ENCODE measurements at regions not wholly inside any gene's neighbourhood (a gene's known extent, or its start where the extent isn't known, plus 50 kb on each side); places are given as distances from the start of the nearest gene placed in this dataset.

DNA sequence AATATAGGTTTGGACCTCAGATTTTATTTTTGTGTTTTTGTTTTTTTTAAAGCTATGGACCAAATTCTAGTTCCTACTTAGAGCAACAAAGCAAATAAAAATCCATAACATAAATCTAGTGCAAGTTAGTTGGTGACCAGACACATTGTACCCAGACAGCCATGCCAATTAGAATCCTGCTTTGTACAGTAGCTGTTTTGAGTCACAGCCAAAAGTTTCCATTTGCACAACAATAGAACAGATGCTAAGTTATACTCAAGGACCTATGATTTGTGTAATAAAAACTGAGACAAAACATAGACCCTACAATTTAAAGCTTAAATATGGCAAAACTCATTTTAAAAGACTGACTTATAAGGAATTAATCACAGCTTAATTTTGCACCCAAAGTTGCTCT lies 513.1 kb upstream of the CBLB start (continued):
- TF ChIP-seq, protein P1, sequence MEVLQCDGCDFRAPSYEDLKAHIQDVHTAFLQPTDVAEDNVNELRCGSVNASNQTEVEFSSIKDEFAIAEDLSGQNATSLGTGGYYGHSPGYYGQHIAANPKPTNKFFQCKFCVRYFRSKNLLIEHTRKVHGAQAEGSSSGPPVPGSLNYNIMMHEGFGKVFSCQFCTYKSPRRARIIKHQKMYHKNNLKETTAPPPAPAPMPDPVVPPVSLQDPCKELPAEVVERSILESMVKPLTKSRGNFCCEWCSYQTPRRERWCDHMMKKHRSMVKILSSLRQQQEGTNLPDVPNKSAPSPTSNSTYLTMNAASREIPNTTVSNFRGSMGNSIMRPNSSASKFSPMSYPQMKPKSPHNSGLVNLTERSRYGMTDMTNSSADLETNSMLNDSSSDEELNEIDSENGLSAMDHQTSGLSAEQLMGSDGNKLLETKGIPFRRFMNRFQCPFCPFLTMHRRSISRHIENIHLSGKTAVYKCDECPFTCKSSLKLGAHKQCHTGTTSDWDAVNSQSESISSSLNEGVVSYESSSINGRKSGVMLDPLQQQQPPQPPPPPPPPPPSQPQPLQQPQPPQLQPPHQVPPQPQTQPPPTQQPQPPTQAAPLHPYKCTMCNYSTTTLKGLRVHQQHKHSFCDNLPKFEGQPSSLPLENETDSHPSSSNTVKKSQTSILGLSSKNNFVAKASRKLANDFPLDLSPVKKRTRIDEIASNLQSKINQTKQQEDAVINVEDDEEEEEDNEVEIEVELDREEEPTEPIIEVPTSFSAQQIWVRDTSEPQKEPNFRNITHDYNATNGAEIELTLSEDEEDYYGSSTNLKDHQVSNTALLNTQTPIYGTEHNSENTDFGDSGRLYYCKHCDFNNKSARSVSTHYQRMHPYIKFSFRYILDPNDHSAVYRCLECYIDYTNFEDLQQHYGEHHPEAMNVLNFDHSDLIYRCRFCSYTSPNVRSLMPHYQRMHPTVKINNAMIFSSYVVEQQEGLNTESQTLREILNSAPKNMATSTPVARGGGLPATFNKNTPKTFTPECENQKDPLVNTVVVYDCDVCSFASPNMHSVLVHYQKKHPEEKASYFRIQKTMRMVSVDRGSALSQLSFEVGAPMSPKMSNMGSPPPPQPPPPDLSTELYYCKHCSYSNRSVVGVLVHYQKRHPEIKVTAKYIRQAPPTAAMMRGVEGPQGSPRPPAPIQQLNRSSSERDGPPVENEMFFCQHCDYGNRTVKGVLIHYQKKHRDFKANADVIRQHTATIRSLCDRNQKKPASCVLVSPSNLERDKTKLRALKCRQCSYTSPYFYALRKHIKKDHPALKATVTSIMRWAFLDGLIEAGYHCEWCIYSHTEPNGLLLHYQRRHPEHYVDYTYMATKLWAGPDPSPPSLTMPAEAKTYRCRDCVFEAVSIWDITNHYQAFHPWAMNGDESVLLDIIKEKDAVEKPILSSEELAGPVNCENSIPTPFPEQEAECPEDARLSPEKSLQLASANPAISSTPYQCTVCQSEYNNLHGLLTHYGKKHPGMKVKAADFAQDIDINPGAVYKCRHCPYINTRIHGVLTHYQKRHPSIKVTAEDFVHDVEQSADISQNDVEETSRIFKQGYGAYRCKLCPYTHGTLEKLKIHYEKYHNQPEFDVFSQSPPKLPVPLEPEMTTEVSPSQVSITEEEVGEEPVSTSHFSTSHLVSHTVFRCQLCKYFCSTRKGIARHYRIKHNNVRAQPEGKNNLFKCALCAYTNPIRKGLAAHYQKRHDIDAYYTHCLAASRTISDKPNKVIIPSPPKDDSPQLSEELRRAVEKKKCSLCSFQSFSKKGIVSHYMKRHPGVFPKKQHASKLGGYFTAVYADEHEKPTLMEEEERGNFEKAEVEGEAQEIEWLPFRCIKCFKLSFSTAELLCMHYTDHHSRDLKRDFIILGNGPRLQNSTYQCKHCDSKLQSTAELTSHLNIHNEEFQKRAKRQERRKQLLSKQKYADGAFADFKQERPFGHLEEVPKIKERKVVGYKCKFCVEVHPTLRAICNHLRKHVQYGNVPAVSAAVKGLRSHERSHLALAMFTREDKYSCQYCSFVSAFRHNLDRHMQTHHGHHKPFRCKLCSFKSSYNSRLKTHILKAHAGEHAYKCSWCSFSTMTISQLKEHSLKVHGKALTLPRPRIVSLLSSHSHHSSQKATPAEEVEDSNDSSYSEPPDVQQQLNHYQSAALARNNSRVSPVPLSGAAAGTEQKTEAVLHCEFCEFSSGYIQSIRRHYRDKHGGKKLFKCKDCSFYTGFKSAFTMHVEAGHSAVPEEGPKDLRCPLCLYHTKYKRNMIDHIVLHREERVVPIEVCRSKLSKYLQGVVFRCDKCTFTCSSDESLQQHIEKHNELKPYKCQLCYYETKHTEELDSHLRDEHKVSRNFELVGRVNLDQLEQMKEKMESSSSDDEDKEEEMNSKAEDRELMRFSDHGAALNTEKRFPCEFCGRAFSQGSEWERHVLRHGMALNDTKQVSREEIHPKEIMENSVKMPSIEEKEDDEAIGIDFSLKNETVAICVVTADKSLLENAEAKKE (CRISPR knock-in tag; IDR thresholded peaks at IDR 0.05): no peak
- no peak for TF ChIP-seq EZH2phosphoT487 (IDR thresholded peaks at IDR 0.05; ENCODE audit: unreplicated experiment)

DNA sequence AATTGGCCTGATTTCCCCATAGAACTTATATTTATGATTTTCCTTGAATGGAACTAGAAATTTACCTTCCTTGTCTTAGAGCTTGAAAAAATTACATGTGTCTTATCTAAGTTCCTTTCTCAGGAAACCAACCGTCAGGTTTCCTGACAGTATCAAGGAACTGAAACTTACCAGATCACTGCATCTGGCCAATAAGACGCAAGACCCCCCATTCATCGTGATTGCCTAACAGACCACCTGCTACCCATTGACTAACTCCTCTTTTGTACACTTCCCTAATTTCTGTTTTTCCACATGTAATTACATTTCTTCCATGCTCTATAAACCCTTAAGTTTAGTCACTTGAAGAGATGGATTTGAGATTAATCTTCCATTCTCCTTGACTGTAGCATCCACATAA lies 517.2 kb upstream of the CBLB start:
- H3K27me3 Mint-ChIP-seq (ENCODE audit: insufficient read depth, low read depth, poor library complexity): peaks cover 4% of the 10 kb centered on the region
- H3K36me3 ChIP-seq (ENCODE audit: insufficient read depth): no peaks in the 10 kb centered on the region
- no peak for ATAC-seq
- no peak for TF ChIP-seq CREB1 (CRISPR knock-in tag; IDR thresholded peaks at IDR 0.05; ENCODE audit: low read depth)
- TF ChIP-seq JUNB (IDR thresholded peaks at IDR 0.05; ENCODE audit: unreplicated experiment): no peak
- TF ChIP-seq POLR2AphosphoS5 (IDR thresholded peaks at IDR 0.05; ENCODE audit: low read depth): no peak
- TF ChIP-seq, protein P2, sequence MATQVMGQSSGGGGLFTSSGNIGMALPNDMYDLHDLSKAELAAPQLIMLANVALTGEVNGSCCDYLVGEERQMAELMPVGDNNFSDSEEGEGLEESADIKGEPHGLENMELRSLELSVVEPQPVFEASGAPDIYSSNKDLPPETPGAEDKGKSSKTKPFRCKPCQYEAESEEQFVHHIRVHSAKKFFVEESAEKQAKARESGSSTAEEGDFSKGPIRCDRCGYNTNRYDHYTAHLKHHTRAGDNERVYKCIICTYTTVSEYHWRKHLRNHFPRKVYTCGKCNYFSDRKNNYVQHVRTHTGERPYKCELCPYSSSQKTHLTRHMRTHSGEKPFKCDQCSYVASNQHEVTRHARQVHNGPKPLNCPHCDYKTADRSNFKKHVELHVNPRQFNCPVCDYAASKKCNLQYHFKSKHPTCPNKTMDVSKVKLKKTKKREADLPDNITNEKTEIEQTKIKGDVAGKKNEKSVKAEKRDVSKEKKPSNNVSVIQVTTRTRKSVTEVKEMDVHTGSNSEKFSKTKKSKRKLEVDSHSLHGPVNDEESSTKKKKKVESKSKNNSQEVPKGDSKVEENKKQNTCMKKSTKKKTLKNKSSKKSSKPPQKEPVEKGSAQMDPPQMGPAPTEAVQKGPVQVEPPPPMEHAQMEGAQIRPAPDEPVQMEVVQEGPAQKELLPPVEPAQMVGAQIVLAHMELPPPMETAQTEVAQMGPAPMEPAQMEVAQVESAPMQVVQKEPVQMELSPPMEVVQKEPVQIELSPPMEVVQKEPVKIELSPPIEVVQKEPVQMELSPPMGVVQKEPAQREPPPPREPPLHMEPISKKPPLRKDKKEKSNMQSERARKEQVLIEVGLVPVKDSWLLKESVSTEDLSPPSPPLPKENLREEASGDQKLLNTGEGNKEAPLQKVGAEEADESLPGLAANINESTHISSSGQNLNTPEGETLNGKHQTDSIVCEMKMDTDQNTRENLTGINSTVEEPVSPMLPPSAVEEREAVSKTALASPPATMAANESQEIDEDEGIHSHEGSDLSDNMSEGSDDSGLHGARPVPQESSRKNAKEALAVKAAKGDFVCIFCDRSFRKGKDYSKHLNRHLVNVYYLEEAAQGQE (IDR thresholded peaks at IDR 0.05; ENCODE audit: unreplicated experiment): no peak
- TF ChIP-seq STAT1 (IDR thresholded peaks at IDR 0.05; ENCODE audit: unreplicated experiment): no peak
- no peak for TF ChIP-seq ZNF114 (CRISPR knock-in tag; IDR thresholded peaks at IDR 0.05)
- TF ChIP-seq, protein P3, sequence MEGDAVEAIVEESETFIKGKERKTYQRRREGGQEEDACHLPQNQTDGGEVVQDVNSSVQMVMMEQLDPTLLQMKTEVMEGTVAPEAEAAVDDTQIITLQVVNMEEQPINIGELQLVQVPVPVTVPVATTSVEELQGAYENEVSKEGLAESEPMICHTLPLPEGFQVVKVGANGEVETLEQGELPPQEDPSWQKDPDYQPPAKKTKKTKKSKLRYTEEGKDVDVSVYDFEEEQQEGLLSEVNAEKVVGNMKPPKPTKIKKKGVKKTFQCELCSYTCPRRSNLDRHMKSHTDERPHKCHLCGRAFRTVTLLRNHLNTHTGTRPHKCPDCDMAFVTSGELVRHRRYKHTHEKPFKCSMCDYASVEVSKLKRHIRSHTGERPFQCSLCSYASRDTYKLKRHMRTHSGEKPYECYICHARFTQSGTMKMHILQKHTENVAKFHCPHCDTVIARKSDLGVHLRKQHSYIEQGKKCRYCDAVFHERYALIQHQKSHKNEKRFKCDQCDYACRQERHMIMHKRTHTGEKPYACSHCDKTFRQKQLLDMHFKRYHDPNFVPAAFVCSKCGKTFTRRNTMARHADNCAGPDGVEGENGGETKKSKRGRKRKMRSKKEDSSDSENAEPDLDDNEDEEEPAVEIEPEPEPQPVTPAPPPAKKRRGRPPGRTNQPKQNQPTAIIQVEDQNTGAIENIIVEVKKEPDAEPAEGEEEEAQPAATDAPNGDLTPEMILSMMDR (conservative IDR thresholded peaks at IDR 0.05; ENCODE audit: low read depth in 2 of 2): no peak
- TF ChIP-seq EZH2 (IDR thresholded peaks at IDR 0.05; ENCODE audit: low read depth, unreplicated experiment): no peak
- no peak for TF ChIP-seq EZH2phosphoT487 (IDR thresholded peaks at IDR 0.05; ENCODE audit: unreplicated experiment)
- TF ChIP-seq, protein P4, sequence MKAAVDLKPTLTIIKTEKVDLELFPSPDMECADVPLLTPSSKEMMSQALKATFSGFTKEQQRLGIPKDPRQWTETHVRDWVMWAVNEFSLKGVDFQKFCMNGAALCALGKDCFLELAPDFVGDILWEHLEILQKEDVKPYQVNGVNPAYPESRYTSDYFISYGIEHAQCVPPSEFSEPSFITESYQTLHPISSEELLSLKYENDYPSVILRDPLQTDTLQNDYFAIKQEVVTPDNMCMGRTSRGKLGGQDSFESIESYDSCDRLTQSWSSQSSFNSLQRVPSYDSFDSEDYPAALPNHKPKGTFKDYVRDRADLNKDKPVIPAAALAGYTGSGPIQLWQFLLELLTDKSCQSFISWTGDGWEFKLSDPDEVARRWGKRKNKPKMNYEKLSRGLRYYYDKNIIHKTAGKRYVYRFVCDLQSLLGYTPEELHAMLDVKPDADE (IDR thresholded peaks at IDR 0.05): no peak
- TF ChIP-seq NANOG (IDR thresholded peaks at IDR 0.05; ENCODE audit: borderline replicate concordance): no peak

More for the DNA sequence above, 517.2 kb upstream of the CBLB start:
- H3K27ac Mint-ChIP-seq: no peak overlapping the region
- H3K27ac ChIP-seq (ENCODE audit: low read depth): no peak overlapping the region
- no peaks in the 10 kb centered on the region for H4K20me1 ChIP-seq (replicated peaks; ENCODE audit: insufficient read depth)
- H3K36me3 Mint-ChIP-seq (ENCODE audit: low read depth): no peaks in the 10 kb centered on the region; the same call in 2 of the 3 replicates
- H3K4me3 ChIP-seq: no peak overlapping the region
- no peak overlapping the region for H2AFZ ChIP-seq
- H3K4me1 ChIP-seq (ENCODE audit: insufficient read depth): peaks cover 5% of the 10 kb centered on the region; the same call in 1 of the 2 replicates
- H3K9me3 Mint-ChIP-seq: no peaks in the 10 kb centered on the region
- no peaks in the 10 kb centered on the region for H3F3A ChIP-seq (replicated peaks; ENCODE audit: low read depth)
- no peaks in the 10 kb centered on the region for H3K79me2 ChIP-seq (replicated peaks; ENCODE audit: insufficient read depth)
- no peaks in the 10 kb centered on the region for H3K27me3 ChIP-seq (ENCODE audit: insufficient read depth)
- DNase-seq (ENCODE audit: low spot score): no peak
- H3K4me3 Mint-ChIP-seq: no peak overlapping the region
- peaks cover 9% of the 10 kb centered on the region; the same call in 2 of the 3 replicates for H3K4me1 Mint-ChIP-seq
- H3K9me2 ChIP-seq (ENCODE audit: insufficient read depth): no peaks in the 10 kb centered on the region
- H3K4me2 ChIP-seq: no peak overlapping the region

All from GM23338 (cell line).